Occipital lobe (tissue), 1 donor: ENCODE measurements at regions not wholly inside any gene's neighbourhood (a gene's known extent, or its start where the extent isn't known, plus 50 kb on each side); places are given as distances from the start of the nearest gene placed in this dataset.

Experiments
- DNase-seq: peaks from one replicate; lab custom pipeline; 2025; lab: John Stamatoyannopoulos, UW

DNA sequence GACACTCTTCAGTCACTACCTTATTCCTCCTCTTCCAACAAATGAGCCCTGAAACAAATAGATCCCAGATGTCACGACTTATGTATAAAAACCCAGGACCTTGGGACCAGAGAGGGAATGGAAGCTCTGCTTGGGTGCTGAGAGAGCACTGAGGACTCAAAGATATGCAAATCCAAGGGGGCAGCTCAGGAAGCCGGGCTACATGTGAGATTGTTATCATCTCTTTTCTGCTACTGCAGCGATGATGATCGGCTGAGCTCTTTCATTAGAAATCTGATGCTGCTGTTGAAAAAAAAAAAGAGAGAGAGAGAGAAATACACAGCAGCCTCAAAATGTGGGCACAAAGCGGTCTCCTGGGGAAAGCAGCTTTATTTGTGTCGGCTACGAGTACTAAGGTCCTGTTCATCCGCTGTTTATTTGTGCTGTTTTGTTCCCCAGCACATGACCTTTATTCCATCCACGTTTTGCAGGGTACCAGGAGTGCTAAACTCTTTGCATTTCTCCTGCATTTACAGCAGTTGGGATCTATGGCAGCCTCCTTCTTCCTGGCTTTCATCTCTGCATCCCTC, 120.2 kb downstream of the TRIM29 start:
- DNase-seq = no peak

DNA sequence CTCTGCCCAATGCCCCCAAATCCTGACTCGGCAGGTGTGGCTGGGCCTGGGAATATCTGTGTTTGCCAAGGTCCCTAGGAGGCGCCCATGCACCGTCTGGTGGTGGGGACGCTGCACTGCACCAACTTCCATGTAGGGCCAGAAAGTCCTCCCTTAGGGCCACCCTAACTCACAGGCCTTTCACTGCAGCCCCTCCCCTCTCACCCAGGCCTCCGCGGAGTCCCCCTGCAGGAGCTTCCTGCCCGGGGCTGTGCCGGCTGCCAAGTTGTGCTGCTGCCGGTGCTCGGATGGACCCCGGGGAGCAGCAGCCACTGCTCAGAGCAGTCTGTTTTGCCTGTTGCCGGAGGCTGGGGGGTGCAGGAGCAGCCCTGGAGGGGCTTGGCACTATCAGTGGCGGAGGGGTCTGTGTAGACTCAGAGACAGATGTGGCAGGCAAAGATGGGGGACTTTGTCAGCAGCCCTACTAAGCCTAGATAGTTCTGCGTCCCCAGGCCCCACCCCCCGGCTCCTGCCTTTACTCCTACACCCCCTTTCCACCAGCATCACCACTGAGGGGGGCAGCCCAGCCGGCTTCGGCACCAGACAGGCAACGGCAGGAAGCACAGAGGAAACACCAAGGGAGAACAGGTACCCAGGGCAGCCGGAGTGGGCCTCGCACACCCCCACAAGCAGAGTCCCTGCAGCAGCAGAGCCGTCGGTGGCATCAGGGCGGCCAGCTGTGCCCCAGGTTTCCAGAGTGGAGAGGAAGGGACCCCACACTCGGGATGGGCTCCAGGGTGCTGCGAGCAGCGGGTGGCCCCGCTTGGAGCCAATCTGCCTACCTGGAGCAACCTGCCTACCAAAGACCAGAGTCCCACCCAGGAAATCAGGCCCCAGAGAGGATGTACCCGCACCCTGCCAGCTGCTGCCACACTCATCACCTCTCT, 124.3 kb downstream of the TRIM29 start:
- DNase-seq = no peak

DNA sequence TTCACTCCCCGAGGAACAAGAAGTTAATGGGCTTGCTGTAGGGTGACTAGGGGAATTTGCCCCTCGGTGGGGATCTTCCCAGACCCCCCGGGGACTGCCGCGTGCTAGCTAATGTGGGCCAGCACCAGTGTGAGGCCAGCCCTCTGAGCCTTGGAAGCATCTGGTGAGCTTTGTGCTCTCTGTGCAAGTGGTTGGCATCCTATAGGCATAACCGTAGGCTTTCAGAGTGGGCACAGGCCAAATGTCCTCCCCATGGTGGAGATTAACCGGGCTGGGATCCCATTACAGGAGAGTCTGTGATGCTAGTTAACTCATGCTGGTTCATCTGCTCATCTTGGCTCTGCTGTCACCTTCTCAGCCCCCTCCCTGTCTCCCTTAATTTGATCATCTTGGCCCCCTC, 125.7 kb downstream of the TRIM29 start:
- no peak for DNase-seq

DNA sequence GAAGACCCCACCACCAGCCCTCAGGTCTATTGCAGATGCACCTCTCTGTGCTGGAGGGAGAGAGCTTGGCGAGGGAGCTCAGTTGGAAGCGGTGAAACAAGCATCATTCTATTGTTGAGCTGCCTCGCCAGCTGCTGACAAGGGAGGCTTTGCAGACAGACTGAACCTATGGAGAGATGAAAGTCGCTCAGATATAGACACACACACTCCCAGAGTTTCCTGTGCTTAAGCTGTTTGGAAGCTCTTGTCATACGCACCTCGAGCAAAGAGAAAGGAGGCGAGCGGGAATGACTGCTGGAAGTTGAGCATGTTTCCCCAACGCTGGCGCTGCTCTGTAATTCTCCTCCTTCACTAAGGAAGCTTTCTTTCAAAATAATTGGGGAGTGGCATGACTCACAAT, 126.1 kb downstream of the TRIM29 start:
- DNase-seq = no peak

DNA sequence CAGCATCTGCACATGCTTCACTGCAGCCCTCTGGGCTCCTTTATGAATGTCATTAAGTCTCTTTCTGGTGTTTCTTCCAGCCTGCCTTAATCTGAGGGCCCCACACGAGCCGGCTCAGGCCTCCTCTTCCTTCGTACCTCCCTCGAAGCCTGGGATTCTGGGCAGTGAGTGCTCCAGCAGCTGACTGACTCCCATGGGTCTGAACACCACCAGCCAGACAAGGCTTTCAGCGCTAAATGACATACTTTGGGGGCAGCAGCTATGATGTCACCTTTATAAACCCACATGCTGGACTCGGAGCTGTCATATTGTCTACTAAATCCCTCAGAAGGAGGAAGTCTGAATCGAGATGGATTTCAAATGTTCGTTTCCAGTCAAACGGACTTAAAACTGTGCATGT, 127.1 kb downstream of the TRIM29 start:
- DNase-seq = no peak

DNA sequence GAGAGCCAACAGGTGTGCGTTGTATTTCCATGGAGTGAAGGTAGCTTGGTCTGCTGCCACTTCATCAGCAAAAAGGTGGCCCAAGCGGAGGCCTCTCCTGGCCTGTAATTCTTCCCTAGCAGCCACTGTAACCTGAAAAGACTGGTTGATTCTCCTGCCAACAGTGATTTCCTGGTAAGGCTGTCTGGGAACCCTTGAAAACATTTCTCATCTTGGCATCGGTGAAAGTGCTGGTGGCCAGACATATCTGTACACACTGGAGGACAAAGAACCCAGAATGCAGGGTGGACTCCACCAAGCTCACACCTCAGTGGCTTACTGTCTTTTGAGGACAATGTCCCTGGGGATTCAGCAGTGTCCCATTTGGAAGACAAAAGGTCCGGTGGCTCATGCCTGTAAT, 128.0 kb downstream of the TRIM29 start:
- no peak for DNase-seq

DNA sequence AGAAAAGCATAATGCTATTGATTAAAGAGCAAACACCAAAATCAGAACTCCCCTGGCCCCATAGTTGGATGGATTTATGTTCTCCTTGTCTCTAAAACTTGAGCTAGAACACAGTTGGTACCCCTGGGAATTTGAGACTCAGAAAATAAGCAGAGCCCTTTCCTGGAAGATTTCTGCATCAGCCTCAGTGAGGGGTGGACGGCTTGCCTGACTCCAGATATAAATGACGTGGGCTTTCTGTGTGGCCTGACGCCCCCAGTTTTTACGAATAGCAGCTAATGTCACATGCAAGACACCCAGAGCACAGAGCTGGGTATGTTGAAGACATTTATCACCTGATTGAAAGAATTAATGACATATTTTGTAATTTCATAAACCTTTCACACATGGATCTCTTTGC, 130.8 kb downstream of the TRIM29 start:
- DNase-seq = no peak

DNA sequence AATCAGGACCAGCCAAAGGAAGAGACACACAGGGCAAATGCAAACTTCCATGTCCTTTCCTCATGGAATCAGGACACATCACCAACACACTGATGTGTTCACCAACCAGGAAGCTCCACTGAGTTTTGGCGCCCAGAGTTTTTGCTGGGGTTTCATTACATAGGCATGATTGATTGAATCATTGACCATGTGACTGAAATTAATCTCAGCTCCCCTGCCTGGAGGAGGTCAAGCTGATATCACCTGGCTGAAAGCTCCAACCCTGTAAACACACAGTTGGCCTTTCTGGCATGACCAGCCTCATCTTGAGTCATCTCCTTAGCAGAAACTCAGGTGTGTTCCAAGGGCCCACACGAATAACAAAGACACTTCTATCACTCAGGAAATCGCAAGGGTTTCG, 133.2 kb downstream of the TRIM29 start:
- no peak for DNase-seq

DNA sequence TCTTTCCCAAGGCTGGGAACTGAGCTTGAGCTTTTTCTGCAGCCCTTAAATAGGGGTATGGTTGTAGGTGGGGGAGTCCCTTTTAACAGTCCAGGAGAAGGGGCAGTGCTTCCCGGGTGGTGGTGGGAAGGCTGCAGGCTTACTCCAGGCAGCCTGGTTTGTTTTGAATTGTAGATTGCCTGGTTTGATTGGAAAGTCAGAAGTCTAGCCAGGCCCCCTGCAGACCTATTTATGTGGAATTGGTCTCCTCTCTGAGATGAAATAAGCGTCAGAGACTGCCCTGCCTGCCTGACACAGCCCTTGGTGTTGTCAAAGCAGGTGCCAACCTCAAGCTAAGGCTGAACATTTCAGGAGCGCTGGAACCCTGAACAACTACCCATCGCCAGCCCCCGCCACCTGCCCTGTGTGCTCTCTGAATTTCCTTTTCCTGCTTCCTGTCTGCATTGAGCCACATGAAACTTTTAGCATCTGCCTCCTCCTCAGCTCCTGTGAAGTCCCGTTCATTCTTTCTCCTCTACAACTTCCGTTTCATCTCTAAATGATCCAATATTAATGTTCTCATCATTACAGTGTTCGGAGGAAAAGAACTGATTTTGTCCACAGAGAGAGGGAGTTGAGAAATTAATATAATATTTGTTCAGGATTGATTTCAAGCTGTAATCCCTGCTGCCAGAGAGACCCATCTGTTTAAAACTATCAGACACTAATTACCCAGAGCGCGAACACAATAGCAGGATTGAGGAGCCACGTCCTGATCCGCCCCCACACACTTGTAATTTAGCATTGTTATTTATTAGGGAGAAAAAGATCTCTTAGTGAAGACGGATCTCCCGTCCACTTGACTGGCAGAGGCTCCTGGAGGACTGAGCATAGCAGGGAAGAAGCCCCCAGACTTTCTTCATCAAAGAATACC, 136.5 kb downstream of the TRIM29 start:
- DNase-seq = no peak

DNA sequence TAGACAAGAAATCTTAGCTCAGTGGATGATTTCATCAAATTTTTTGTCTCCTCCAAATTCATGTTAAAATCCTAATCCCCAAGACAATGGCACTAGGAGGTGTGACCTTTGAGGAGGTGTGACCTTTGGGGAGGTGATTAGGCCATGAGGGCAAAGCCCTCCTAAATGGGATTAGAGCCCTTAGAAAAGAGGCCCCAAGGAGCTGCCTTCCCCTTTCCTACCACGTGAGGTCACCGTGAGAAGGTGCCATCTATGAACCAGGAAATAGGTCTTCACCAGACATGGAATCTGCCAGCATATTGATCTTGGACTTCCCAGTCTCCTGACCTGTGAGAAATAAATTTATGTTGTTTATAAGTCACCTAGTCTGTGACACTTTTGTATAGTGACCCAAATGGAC, 138.7 kb downstream of the TRIM29 start:
- DNase-seq = no peak

DNA sequence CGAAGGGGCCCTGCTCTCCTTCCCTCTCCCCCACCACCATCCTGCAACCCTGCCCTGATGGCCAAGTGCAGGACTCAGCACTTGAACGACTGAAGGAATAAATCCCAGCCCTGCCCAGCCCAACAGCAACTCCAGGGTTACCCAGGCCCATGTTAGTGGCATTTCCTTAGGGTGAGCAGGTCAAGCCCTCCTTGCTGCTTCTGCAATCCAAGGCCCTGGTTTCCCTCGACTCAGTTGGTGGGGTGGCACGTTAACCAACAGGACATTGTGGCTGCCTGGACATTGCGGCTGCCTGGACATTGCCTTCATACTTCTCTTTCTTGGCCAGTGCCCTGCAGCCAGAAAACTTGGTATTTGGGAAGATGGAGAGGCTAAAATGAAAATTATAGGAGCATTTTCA, 141.4 kb downstream of the TRIM29 start:
- DNase-seq = no peak

DNA sequence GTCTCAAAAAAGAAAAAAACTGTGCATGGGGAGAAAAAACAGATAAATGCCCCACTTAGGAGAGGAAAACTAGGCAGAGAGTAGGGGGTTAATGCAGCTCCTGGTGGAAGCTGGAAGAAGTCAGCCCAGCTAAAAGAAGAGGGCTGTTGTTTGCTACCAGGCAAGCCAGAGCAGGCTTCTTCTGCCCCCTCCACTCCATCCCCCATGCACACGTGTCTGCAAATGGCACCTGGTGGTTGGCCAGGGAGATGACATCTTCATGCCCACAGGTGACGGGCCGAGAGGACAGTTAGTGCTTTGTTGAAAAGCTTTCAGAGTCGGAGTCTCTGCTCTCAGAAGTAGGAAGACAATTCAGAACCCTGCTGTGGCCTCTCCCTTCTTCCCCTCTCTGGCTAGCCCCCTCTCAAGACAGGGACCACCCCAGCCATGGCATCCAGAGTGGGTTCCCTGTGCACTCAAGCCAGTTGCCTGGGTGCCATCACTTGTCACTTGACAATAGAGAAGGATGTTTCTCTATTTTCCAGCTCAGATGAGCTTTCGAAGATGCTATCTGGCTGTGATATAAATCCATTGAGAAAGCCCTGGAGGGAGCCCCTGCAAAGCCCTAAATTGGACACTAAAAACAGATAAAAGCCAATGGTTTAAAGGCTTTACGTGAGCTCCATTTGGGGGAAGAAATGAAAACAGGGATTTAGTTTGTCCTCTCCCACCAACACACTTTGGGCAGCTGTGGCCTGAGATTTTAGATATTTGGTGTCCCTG, 142.0 kb downstream of the TRIM29 start:
- no peak for DNase-seq

DNA sequence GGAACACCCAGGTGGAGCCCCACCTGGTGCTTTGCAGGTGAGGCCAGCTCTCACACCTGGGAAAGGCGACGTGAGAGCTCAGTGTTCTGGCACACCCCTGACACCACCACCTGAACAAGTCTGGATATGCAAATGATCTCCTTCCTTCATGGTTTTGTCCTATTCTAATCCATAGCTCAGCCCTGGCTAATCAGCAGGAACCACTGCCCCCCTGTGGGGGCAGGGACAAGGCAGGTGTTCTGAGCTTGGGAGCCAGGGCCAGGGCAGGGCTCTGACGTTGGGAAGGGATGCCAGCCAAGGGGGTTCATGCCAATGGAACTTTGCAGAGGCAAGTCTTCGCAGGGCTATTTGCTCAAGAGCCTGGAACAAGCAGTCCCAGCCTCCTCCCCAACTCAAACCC, 144.2 kb downstream of the TRIM29 start:
- no peak for DNase-seq

DNA sequence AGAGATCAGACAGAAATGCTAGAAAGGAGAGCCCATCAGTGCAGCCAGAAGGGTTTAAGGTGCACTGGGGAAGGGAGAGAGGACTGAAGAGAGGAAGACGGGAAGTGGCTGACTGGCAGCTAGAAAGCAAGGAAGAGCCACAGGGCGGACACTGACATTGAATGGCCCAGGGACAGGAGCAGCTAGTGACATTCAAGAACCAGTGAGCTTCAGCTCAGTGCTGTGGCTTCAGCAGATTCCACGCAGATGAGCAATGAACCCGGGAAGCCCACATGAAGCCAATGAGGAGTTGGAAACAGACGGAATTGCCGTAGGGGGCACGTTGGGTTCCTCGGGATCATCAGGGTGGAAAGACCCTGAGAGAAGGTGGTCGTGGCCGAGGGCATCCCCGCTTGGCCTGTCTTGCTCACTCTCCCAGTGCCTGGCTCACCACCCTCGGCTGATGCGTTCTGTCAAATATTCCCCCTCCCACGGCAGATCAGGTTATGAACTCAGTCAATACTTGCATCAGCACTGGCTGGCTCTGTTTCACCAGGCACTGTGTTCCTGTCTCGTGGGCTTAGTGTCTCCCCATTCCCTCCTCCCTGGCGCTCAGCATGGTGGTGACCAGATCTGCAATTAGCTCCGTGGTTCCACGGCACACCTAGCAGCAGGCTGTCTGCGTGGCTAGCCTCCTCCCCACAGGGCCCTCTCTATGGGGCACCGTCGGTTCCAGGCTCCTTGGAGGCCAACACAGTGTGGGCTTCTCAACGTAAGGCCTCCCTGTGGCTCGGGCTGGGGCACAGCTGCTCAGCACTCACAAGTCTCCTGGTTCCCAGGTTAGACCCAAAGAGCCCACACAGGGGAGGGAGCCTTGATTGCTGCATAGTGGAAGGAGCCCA, 145.5 kb downstream of the TRIM29 start:
- DNase-seq = no peak

DNA sequence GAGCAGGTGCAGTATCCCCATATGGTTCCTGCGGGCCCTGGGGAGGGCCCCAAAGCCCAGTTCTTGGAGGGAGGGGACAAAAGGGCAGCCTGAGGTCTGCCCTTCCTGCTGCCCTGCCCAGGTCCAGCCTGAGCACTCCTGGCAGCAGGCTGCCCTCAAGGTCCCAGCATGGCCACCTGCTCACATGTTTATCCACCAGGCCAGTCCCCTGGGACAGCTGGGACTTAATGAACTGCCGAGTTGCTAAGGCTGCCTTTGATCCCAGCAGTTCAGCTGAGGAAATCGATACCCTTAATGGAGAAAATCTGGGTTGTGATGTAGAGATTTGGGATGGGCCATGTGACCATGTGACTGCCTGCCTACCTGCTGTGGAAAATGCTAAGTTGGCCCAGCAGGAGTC, 146.2 kb downstream of the TRIM29 start:
- DNase-seq = no peak

DNA sequence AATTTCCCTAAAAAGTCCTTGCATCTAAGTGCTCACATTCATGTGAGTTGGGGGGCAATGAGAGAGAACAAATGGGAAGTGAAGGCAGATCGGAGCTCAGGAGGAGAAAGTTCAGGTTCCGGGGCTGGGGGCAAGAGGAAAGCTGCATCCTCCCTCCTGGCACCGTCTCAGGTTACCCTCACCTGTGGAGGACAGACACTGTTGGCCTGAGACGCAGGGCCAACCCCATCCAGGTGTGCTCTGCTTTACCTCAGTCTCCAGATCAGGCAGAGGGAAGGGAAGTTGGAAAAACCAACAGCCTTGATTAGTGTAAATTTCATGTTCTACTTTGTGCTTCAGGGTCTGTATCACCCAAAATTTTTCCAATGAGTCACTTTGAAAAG, 146.9 kb downstream of the TRIM29 start:
- no peak for DNase-seq

DNA sequence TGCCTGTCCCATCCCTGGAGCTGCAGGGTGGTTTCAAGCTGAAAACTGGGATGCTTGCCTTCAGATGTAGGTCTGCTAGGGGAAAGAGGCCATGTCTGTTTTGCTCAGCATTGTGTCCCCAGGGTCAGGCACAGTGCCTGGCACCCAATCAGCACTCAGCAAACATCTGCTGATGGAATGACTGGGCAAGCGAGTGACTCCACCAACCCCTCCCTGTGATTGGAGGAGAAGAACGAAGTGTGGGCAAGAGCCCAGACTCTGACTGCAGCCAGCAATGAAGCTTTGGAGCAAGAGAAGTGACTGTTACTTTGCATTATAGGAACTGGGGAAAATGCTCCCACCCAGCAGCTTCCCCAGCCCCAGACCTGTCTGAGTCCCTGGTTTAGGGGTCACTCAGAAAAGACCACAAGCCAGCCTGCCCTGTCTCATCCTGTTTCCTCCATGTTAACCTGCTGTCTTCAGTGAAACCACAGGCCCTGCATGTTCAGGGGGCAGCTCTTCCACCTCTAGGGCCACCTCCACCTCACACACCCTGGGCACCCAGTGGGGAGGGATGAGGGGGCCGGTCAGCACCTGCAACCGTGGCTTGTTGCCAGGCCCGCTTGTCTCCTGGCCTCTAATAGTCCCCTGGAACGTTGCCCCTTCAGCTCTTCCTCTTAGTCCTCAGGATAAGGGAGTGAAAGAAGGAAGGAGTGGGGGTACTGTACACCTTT, 147.4 kb downstream of the TRIM29 start:
- DNase-seq = peak; percentile 87

DNA sequence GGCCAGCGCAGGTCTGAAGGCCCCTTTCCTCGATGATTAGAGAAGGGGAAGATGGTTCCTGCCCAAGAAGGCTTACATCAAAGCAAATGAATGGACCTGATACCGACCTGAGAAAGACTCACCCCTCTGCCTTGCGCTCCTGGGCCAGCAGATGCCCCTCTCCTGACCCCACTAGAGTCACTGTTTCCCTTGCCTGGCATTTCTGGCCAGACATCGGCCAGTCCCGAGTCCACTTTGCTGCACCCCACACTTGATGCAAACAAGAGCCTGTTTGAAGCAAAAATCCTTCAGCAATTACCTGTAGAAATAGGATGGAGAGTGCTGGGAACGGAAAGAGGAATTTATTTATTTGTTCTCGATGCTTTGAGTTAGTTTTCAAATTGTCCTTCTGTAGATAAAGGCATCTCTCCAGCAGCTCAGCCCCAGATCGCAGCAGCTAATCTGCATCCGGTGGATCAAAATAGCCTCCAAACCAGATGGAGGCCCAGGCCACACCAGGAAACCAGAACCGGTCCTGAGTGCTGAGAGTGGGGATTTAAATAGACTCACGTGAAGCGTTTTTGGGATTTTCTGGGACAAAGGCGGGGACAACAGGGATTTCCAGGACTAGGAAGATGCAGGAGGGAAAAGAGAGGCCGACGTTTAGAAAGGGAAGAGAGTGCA, 148.6 kb downstream of the TRIM29 start:
- no peak for DNase-seq

DNA sequence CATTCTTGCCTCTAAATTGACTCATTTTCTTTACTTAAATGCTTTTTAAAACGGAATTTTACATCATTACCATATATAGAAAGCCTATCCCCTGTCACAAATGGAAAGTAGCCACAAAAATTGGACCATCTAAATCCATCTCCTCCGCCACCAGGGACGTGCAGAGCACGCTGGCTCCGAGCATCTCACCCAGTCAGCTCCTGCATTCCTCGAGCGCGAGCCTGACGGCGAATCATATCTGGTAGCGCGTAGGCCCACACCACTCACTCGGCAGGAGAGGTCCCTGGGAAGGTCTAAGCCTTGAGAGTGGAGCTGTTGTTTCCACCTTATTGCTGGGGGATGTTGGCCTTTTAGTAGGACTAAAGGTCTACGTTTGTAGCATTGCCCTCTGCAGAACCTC, 152.4 kb downstream of the TRIM29 start:
- no peak for DNase-seq
